MM.1S (cell line): ENCODE measurements at regions not wholly inside any gene's neighbourhood (a gene's known extent, or its start where the extent isn't known, plus 50 kb on each side); places are given as distances from the start of the nearest gene placed in this dataset.

Experiments used
- DNase-seq: peaks from one replicate; pipeline ENCODE4 v3.0.0-alpha.2; 2015
- H2AFZ ChIP-seq: fragments of 300-600 bp; sonication (generic); 2 replicates; pipeline ENCODE4 v1.6.0; 2016; ENCODE audit warnings: antibody characterized with exemption, low read length
- H3F3A ChIP-seq: fragments of 300-600 bp; sonication (generic); 2 replicates; pipeline ENCODE4 v1.6.1; 2016; ENCODE audit warnings: mild to moderate bottlenecking, antibody characterized with exemption, low read length, moderate library complexity, mixed read lengths; ENCODE audit not compliant: insufficient read depth
- H3K27ac ChIP-seq: fragments of 300-600 bp; sonication (generic); 2 replicates; pipeline ENCODE4 v1.5.1; 2016; ENCODE audit warnings: mild to moderate bottlenecking, low read length
- H3K27me3 ChIP-seq: fragments of 300-600 bp; sonication (generic); replicated peaks from 2 replicates; pipeline ENCODE4 v1.6.0; 2016; ENCODE audit warnings: low read length; ENCODE audit not compliant: insufficient read depth
- H3K36me3 ChIP-seq: fragments of 300-600 bp; sonication (generic); replicated peaks from 2 replicates; pipeline ENCODE4 v1.6.1; 2016; ENCODE audit warnings: mild to moderate bottlenecking, low read length, mixed read lengths; ENCODE audit not compliant: insufficient read depth
- H3K4me1 ChIP-seq: fragments of 300-600 bp; sonication (generic); 2 replicates; pipeline ENCODE4 v1.6.1; 2016; ENCODE audit warnings: low read length, mixed read lengths
- H3K4me2 ChIP-seq: fragments of 300-600 bp; sonication (generic); 2 replicates; pipeline ENCODE4 v1.6.0; 2016; ENCODE audit warnings: low read depth, low read length
- H3K4me3 ChIP-seq: fragments of 300-600 bp; sonication (generic); 2 replicates; pipeline ENCODE4 v1.5.1; 2016; ENCODE audit warnings: low read length, mixed read lengths
- H3K79me2 ChIP-seq: fragments of 300-600 bp; sonication (generic); 2 replicates; pipeline ENCODE4 v1.6.1; 2016; ENCODE audit warnings: mixed run types, low read length, mixed read lengths
- H3K9ac ChIP-seq: fragments of 300-600 bp; sonication (generic); 2 replicates; pipeline ENCODE4 v1.6.1; 2016; ENCODE audit warnings: low read length, mixed read lengths
- H3K9me2 ChIP-seq: fragments of 300-600 bp; sonication (generic); replicated peaks from 2 replicates; pipeline ENCODE4 v1.6.1; 2016; ENCODE audit warnings: mild to moderate bottlenecking, low read length, mixed read lengths; ENCODE audit not compliant: insufficient read depth
- H3K9me3 ChIP-seq: fragments of 300-600 bp; sonication (generic); replicated peaks from 2 replicates; pipeline ENCODE4 v1.6.1; 2016; ENCODE audit warnings: mild to moderate bottlenecking, low read length, mixed read lengths; ENCODE audit not compliant: insufficient read depth
- H4K20me1 ChIP-seq: fragments of 300-600 bp; sonication (generic); 2 replicates; pipeline ENCODE4 v1.6.1; 2016; ENCODE audit warnings: mild to moderate bottlenecking, low read length, moderate library complexity, mixed read lengths; ENCODE audit not compliant: insufficient read depth
- CTCF ChIP-seq: fragments of 300-600 bp; sonication (generic); IDR thresholded peaks from 2 replicates; pipeline ENCODE4 v1.5.1; 2016; ENCODE audit warnings: antibody characterized with exemption, low read length, mixed read lengths
- EZH2 ChIP-seq: fragments of 300-600 bp; sonication (generic); optimal IDR thresholded peaks from 2 replicates; pipeline ENCODE3; 2017; ENCODE audit warnings: low read depth, mild to moderate bottlenecking, antibody characterized with exemption, low read length, mixed read lengths
- EZH2phosphoT487 ChIP-seq: fragments of 300-600 bp; sonication (generic); IDR thresholded peaks from 2 replicates; pipeline ENCODE4 v1.6.1; 2018; ENCODE audit warnings: antibody characterized with exemption, low read length

DNA sequence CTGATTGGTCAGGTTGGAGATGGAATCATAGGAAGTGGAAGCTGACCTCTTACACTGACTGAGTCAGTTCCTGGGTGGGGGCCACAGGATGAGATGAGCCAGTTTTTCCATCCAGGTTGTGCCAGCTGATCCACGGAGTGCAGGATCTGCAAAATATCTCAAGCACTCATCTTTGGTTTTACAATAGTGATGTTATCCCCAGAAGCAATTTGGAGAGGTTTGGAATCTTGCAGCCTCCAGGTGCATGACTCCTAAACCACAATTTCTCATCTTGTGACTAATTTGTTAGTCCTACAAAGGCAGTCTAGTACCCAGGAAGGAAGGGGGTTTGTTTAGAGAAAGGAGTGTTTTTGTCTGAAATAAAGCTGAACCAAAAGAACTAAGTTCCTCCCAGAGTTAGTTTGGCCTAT is 212.8 kb downstream of the SLITRK6 start:
- Histone ChIP-seq H3K4me1 (no peaks in the 10 kb centered on the region), H3K9me2 (no peaks in the 10 kb centered on the region), H4K20me1 (no peaks in the 10 kb centered on the region), H3K9ac (no peak overlapping the region), H3K79me2 (no peaks in the 10 kb centered on the region), H3K9me3 (no peaks in the 10 kb centered on the region), H3F3A (no peaks in the 10 kb centered on the region), H3K4me3 (no peak overlapping the region), H3K27me3 (no peaks in the 10 kb centered on the region), H3K36me3 (no peaks in the 10 kb centered on the region), H3K27ac (no peak overlapping the region), H2AFZ (no peak overlapping the region), H3K4me2 (no peak overlapping the region)
- TF ChIP-seq CTCF (no peak), EZH2 (no peak), EZH2phosphoT487 (no peak)
- no peak for DNase-seq

GRCh38 chr13:85582890-85583289 is 216.3 kb downstream of the SLITRK6 start:
- Histone ChIP-seq H3F3A (no peaks in the 10 kb centered on the region), H4K20me1 (no peaks in the 10 kb centered on the region), H3K4me1 (no peaks in the 10 kb centered on the region), H3K27ac (no peak overlapping the region), H3K9me2 (no peaks in the 10 kb centered on the region), H2AFZ (no peak overlapping the region), H3K4me2 (no peak overlapping the region), H3K4me3 (no peak overlapping the region), H3K9me3 (no peaks in the 10 kb centered on the region), H3K27me3 (no peaks in the 10 kb centered on the region), H3K79me2 (no peaks in the 10 kb centered on the region), H3K9ac (no peak overlapping the region), H3K36me3 (no peaks in the 10 kb centered on the region)
- DNase-seq: no peak
- no peak for TF ChIP-seq EZH2

DNA sequence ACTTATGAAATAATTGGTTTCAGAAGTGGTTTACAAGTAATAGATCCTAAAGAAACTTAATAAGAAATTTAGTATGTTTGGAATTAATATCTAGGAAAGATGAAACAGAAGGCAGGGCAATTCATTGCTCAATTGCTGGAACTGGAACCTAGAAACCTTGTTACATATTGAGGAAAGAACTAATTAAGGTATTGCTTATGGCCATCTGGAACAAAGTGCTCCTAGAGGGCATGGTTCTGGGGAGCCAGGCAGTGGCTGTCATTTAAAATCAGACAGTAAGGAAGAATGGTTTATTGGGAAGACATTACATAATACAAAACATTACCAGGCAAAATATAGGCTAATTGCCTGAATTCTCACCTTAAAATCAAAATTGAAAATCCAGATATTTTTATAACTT is 224.1 kb downstream of the SLITRK6 start:
- H2AFZ ChIP-seq: no peak overlapping the region
- no peaks in the 10 kb centered on the region for H3K36me3 ChIP-seq
- H3K4me3 ChIP-seq: no peak overlapping the region
- no peaks in the 10 kb centered on the region for H3K79me2 ChIP-seq
- H3K9ac ChIP-seq: no peak overlapping the region
- no peaks in the 10 kb centered on the region for H3K9me3 ChIP-seq
- H3K27me3 ChIP-seq: no peaks in the 10 kb centered on the region
- H3K4me2 ChIP-seq: no peak overlapping the region
- no peaks in the 10 kb centered on the region for H3K9me2 ChIP-seq
- TF ChIP-seq CTCF (no peak), EZH2phosphoT487 (no peak), EZH2 (no peak)
- no peaks in the 10 kb centered on the region for H3K4me1 ChIP-seq
- H3F3A ChIP-seq: no peaks in the 10 kb centered on the region
- no peak for DNase-seq
- H3K27ac ChIP-seq: no peak overlapping the region
- no peaks in the 10 kb centered on the region for H4K20me1 ChIP-seq

- H3K27me3 ChIP-seq: no peaks in the 10 kb centered on the region
- H3K9me3 ChIP-seq: no peaks in the 10 kb centered on the region
- no peaks in the 10 kb centered on the region for H4K20me1 ChIP-seq
- H3K9ac ChIP-seq: no peak overlapping the region
- no peak for DNase-seq
- no peak overlapping the region for H3K4me2 ChIP-seq
- H3K4me3 ChIP-seq: no peak overlapping the region
- no peaks in the 10 kb centered on the region for H3K36me3 ChIP-seq
- no peak overlapping the region for H2AFZ ChIP-seq
- no peak overlapping the region for H3K27ac ChIP-seq
- no peaks in the 10 kb centered on the region for H3K4me1 ChIP-seq
- no peaks in the 10 kb centered on the region for H3K79me2 ChIP-seq
- TF ChIP-seq EZH2: no peak
- TF ChIP-seq EZH2phosphoT487: no peak
- TF ChIP-seq CTCF: no peak
- H3F3A ChIP-seq: no peaks in the 10 kb centered on the region
- no peaks in the 10 kb centered on the region for H3K9me2 ChIP-seq
Measured at GRCh38 chr13:85567909-85568308, 231.3 kb downstream of the SLITRK6 start.
